GM19468 (cell line): ENCODE measurements at regions not wholly inside any gene's neighbourhood (a gene's known extent, or its start where the extent isn't known, plus 50 kb on each side); places are given as distances from the start of the nearest gene placed in this dataset.
"Not testable (repeated sequence)": the region's sequence is repeated elsewhere in the genome, so short reads cannot be mapped to it uniquely, and the experiment has no call there.

ENCODE experiments used
- ATAC-seq: cut with Tn5 transposase; IDR thresholded peaks from one replicate; pipeline ENCODE4 v1.9.1; 2021; ENCODE audit warnings: mild to moderate bottlenecking, moderate library complexity, moderate number of reproducible peaks; ENCODE audit not compliant: unreplicated experiment; ENCODE audit errors: extremely low read depth

GRCh38 chr11:127825183-127825582, 762.2 kb downstream of the ETS1 start:
- ATAC-seq: no peak

GRCh38 chr11:127818625-127819024, 768.7 kb downstream of the ETS1 start:
- no peak for ATAC-seq

DNA sequence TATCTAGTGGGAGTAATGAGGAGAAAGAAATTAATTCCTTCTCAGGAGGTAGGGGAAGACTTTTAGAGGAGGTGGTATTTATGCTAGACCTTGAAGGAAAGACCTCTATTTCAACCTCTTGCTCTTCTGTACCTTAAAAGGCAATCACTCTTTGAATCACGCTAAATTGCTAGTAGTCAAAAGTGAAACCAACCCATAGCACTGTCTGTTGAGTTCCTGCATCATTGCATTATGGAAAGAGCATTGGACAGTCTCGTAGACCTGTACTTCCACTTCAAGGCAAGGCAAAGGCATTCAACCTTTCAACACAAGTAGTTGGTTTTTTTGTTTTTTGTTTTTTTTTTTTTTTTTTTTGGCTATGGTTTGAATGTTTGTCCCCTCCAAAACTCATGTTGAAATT, 770.4 kb downstream of the ETS1 start:
- no peak for ATAC-seq

DNA sequence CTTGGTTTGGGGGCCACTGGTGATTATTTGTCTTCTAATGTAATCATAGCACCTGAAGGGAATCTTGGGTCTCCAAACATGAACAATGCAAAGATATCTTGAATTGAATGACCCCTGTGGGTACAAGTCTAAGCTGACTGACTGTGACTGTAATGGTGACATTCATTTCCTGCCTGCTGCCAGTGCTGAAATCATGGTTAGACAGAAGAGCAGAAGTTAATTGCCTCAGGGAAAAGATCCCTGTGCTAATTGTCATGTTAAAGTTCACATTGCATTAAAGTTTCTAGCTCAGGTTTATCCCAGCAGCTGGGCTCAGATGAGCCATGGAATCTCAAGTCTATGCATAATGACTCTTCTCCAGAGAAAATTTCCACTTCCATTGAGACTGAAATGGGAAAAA, 772.0 kb downstream of the ETS1 start:
- no peak for ATAC-seq

- ATAC-seq: no peak
Observed at GRCh38 chr11:127806501-127806900, 780.9 kb downstream of the ETS1 start.

DNA sequence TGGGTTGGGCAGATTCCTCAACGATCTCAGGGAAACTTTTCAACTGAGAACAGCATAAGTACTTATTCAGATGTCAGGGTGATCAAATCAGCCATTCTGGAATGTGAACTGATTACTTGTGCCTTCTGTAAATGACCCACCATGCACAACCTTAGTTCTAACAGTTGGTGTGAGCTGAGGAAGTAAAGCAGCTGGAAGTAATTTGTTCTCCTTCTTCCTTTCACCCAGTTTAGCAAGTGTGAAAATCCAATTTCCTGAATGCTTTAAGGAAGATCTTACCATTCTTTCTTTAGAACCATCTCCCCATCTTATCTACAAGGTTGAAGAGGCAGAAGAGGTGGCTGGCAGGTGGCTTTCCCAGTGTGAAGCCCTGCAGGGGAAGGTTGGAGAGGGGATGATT, 781.6 kb downstream of the ETS1 start:
- no peak for ATAC-seq

DNA sequence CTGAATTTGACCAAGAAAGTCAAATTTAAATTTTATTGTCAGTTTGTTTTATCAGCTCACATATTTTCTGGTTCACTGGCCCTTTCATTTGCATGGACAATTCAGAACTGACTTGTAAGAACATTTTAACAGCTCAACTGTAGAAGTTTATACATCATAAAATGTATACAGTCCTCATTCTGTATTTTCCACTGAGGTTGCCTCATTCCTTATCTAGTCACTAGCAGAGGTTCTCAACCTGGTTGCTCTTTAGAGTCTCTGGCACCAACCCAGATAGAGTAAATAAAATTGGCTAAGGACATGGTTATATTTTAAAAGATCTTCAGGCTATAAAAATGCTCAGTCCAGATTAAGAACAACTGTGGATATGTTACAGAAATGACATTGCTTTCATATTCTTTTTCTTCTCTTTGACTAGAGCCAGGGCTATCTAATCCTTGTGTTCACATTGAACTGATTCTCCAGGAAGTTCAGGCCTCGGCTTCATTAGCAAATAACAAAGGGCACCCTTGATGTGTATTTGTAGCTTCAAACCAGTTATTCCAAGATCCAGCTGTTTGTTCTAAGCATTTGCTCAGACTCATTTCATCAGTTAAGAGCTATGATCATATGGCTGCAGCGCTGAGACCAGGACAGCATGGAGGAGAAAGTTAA, 782.5 kb downstream of the ETS1 start:
- ATAC-seq: no peak

- ATAC-seq: no peak
Observed at GRCh38 chr11:127803755-127804154, 783.6 kb downstream of the ETS1 start.

GRCh38 chr11:127800989-127801688, 786.2 kb downstream of the ETS1 start:
- no peak for ATAC-seq

GRCh38 chr11:127795326-127795725, 792.0 kb downstream of the ETS1 start:
- ATAC-seq: no peak

- ATAC-seq: no peak
Observed at GRCh38 chr11:127791844-127792243, 791.3 kb upstream of the KIRREL3 start.

GRCh38 chr11:127790592-127790991, 790.0 kb upstream of the KIRREL3 start:
- ATAC-seq: no peak

GRCh38 chr11:127789927-127790326, 789.4 kb upstream of the KIRREL3 start:
- ATAC-seq: no peak

DNA sequence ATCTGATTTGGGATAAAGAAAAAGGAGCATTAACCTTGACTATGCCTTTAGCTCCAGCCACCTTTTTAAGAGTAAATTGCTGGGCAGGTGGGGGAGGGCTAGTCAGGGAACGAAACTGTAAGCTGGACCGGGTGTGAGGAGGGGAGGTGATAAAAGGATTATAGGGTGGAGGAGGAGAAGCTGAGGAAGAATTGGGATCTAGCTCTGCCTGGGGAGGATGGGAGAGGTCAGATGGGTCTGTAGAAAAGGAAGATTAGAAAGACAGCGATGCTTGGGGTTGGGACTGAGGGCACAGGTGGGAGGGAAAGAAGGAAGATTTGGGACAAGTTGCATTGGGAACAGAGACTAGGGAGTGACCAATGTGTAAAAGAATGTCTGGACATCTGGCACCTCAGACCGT, 772.4 kb upstream of the KIRREL3 start:
- ATAC-seq: not testable (repeated sequence)

GRCh38 chr11:127768931-127769330, 768.4 kb upstream of the KIRREL3 start:
- ATAC-seq: not testable (repeated sequence)

GRCh38 chr11:127766734-127767133, 766.2 kb upstream of the KIRREL3 start:
- no peak for ATAC-seq

DNA sequence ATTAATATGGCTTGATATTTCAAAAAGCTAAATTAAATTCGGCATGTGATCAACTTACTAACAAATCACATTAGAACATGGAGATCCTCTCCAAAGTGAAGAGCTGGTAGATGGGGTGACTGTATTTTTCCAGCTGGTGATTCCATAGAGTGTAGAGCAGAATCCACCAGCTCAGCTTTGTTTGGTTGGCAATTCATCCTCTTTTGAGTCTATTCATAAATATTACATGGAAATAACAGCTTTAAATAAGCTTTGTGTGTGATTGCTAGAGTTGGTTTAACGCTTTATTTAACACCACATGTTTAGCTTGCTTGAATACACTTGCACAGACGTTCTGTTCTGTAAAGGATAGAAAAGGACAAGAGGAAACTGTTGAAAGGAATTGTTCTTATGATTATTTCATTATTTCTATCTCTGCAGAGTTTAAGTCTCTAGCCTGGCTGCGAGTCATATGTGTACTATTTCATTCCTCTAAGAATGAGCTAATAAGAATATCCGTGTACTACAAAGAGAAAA, 738.3 kb upstream of the KIRREL3 start:
- no peak for ATAC-seq

GRCh38 chr11:127737499-127737898, 736.9 kb upstream of the KIRREL3 start:
- ATAC-seq: no peak

- no peak for ATAC-seq
Observed at GRCh38 chr11:127733552-127733951, 733.0 kb upstream of the KIRREL3 start.

DNA sequence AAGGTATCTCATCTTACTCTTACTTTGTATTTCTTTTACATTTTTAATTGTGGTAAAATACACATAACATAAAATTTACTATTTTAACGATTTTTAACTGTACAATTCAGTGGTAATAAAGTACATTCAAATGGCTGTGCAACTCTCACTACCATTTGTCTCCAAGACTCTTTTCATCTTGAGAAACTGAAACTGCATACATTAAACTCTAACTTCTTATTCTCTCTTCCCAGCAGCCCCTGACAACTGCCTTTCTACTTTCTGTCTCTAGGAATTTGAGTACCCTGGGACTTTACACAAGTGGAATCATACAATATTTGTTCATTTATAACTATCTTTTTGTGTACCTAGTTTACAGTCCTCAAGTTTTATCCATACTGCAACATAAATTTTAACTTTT, 725.8 kb upstream of the KIRREL3 start:
- no peak for ATAC-seq

DNA sequence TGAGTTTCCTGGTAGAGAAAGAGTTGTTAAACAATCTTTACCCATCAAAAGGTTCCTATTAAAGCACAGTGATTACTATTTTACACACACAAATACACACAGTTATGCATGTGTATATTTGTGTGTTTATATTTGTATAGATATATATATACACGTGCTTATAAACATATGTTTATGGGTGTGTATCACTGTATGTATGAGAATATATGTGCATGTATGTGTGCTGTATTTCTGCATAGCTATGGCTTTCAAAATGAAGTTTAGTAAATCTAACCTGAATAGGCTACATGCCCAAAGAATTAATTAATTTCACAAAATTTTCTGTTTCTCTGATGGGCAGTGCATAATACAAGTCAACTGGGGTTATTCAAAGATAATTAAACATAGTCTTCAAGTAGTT, 723.1 kb upstream of the KIRREL3 start:
- no peak for ATAC-seq

- no peak for ATAC-seq
Observed at GRCh38 chr11:127713226-127713625, 712.7 kb upstream of the KIRREL3 start.
